Stimulated activated CD4-positive, alpha-beta T cell treated with anti-CD3 and anti-CD28 coated beads, Interleukin-15, amount 100 ng/mL, for 48 hours (primary cell): ENCODE measurements at regions not wholly inside any gene's neighbourhood (a gene's known extent, or its start where the extent isn't known, plus 50 kb on each side); places are given as distances from the start of the nearest gene placed in this dataset.
"Not testable (repeated sequence)": the region's sequence is repeated elsewhere in the genome, so short reads cannot be mapped to it uniquely, and the experiment has no call there.

Experiments used
- DNase-seq, 2 donors: peaks; one replicate each; pipeline ENCODE4 v3.0.0-alpha.2; 2020; ENCODE audit warnings: low read depth in 2 of 2

DNA sequence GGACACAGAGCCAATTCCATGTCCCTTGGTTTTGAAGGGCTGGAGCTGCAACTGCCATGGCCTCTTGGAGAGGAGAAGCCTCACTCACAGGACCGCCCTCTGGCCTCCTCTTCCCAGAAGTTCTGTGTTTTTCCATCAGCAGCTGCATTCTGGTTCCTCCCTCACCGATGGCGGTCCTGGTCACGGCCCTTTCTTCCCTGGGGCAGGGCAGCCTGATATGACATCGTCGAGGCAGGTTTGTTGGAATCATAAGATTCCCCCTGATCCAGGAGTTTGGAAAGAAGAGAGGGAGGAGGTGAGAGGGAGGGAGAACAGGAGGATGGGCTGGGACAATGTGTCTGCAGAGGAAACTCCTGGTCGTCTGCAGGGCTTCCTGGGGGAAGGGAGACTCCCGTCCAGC lies 82.7 kb upstream of the PDZD8 start:
- DNase-seq: no peak

- no peak for DNase-seq
Measured at GRCh38 chr10:117457071-117457810, 82.0 kb upstream of the PDZD8 start.

DNA sequence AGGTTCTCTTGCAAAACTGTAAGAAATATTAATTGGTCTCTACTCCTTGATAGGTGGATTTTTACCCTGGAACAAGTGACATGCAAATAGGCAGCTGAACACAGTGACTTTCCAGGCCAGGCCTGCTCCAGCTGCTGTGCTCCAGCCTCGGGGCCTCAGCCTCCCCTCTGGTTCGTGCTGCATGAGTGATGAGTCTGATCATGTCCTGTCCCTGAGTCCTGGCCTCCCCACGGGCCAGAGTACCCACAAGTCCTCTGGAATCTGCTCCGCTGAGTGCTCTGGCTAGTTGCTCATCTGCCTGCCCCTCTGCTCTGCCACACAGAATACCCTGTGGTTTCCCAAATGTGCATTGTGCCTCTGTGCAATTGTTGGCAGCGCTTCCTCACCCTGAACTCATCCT lies 80.1 kb upstream of the PDZD8 start:
- no peak for DNase-seq

GRCh38 chr10:117454502-117454901 lies 79.3 kb upstream of the PDZD8 start:
- no peak for DNase-seq

DNA sequence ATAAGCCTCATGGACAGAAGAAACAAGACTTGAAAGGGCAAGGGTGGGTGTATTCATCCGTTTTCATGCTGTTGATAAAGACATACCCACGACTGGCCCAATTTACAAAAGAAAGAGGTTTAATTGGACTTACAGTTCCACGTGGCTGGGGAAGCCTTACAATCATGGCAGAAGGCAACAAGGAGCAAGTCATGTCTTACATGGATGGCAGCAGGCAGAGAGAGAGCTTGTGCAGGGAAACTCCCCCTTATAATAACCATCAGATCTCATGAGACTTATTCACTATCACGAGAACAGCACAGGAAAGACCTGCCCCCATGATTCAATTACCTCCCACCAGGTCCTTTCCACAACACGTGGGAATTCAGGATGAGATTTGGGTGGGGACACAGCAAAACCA lies 78.2 kb upstream of the PDZD8 start:
- not testable (repeated sequence) for DNase-seq

GRCh38 chr10:117450940-117451339 lies 75.7 kb upstream of the PDZD8 start:
- no peak for DNase-seq

DNA sequence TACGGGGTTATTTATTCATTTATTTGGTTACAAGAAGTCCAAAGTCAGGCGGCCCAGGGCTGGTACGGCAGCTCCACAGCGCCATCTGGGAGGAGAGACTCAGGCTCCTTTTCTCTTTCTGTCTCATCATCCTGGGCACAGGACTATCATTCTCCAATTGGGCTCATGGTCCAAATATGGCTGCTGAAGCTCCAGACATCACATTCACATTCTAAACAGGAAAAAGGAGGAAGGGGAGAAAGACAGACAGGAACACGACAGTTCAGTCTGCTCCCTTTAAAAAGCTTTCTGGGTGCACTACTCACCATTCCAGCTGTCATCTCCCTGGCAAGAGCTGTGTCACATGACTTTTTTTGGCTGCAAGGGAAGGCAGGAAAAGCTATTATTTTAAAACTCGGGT lies 74.4 kb upstream of the PDZD8 start:
- no peak for DNase-seq

DNA sequence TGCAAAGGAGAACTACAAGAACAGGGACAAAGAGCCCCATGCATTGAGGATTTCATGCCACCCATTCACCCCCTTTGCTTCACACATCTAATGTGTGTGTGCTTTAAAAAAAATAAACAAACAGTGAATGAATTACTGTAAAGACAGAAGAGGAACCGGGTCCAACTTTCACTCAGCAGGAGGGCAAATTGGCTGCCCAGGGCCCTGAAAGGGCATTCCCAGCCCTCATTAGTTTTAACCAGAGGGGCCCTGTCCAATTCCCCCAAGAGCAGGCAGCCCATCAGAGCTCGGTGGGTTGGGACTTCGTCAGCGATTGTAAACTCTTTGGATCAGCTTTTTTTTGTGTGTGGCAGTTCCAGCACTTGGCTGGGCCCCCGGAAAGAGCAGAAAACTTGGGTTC lies 73.6 kb upstream of the PDZD8 start:
- DNase-seq: no peak

DNA sequence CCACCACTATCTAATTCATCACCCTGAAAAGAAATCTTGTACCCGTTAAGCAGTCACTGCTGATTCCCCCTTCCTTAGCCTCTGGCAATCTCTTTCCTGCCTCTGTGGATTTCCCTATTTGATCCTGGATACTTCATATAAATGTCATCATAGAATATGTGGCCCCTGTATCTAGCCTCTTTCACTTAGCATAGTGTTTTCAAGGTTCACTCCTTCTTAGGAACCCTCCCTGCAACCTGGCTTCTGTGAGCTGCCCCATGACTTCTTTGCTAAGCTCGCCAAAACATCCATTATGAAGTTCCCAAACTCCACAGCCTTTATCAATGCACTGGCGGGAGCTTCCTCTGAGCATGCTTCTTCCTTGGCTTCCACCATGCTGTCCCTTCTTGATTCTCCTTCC lies 70.8 kb upstream of the PDZD8 start:
- DNase-seq: no peak

DNA sequence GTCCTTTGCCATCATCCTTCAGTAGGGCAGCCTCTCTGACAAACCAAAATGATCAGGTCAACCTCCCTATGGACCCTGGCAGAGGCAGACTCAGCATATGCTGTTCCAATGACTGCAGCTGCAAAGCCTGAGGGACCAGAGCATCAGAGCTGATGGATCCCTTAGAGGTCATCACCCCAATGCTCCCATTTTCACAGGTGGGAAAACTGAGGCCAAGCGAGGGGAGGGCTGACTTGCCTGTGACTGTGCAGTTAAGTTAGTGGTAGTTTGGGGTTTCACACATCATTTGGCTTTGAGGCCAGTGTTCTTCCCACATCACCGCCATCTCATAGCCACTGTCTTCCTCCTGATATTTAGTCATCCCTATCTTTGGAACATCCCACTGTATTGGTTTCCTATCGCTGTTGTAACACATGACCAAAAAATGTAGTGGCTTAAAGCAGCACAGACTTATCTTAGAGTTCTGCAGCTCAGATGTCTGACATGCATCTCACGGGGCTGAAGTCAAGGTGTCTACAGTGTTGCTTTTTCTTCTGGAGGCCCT lies 69.3 kb upstream of the PDZD8 start:
- no peak for DNase-seq

DNA sequence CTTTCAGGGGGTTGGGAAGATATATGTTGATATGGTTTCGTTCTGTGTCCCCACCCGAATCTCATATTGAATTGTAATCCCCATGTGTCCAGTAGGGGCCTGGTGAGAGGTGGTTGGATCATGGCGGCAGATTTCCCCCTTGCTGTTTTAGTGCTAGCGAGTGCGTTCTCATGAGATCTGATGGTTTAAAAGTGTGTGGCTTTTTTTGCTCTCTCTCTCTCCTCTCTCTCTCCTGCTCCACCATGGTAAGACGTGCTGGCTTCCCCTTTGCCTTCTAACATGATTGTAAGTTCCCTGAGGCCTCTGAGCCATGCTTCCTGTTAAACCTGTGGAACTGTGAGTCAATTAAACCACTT lies 68.4 kb upstream of the PDZD8 start:
- DNase-seq: no peak

GRCh38 chr10:117442944-117443685 lies 67.9 kb upstream of the PDZD8 start:
- DNase-seq: peak; percentile 24 to 30

DNA sequence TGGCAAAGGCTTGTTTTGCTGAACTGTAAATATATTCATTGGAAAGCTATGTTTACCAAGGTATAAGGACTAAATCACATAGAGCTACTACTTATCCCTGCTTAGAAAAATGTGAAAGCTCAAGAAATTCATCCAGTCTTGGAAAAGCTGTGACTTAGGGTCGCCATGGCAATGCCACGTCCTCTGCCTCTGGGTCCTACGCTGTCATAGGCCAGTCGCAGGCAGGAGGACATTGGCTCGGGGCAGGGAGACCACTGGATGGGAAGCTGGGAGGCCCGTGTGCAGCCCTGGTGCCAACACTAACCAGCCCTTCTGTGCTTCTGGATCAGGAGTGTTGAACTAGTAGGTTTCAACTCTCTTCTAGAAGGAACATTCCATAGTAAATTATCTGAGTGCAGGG lies 67.3 kb upstream of the PDZD8 start:
- no peak for DNase-seq

DNA sequence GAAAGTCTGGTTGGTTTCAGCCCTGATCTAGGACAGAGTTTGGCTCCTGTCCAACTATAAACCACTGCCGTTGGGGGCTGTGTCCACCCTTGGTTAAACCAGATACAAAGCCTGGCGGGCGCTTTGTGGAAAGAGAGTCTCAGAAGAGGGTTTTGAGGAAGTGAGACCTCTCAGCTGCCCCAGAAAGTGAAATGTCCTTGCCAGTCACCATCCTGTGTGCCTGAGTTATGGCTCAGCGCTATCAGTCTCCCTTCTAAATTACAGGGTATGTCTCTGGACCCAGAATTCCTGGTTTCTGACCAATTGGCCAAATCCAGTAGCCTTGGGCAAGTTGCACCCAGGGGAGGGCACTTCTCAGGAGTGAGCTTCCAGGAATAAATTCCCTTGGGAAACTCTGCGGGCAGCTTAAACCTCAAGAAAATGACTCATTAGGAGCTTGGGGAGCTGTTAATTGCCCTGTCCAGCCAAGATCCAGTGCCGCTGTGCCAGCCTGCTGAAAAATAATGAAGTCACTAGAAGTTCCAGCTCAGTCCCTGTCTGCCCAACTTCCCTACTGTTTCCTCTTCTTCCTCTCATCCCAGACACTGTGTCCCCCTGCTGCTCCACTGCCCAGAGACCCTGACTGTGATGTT lies 66.7 kb upstream of the PDZD8 start:
- no peak for DNase-seq

- DNase-seq: no peak
Measured at GRCh38 chr10:117441361-117441760, 66.1 kb upstream of the PDZD8 start.

DNA sequence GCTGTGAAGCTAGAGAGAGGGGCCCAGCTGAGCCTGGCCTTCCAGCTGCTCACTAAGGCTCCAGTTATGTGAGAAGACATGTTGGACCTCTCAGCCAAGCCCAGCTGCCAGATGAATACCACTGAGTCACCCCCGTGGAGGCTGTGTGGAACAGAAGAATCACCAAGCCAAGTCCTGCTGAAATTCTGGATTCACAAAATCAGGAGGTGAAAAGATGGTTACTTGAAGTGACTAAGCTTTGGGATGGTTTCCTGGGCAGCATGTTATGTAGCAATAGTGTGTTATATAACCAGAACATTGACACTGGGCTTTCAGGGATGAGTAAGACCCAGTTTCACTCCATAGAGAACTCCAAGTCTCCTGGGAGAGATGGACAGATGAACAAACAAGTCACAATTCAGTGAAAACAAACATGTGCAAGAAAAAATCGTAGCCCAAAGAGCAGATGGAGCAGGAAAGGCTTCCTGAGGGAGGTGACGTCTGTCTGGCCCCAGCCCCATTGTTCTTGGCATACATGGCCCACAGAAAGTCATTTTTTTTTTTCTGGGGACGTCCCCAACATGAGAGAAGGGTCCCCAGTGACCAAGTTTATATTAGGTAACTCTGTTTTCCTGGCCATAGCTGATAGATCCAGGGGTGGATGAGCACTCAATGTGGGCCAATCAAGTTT lies 64.1 kb upstream of the PDZD8 start:
- no peak for DNase-seq

- no peak for DNase-seq
Measured at GRCh38 chr10:117432866-117433265, 57.6 kb upstream of the PDZD8 start.

GRCh38 chr10:117431160-117431559 lies 55.9 kb upstream of the PDZD8 start:
- DNase-seq: no peak

GRCh38 chr10:117430535-117430934 lies 55.3 kb upstream of the PDZD8 start:
- DNase-seq: not testable (repeated sequence)

DNA sequence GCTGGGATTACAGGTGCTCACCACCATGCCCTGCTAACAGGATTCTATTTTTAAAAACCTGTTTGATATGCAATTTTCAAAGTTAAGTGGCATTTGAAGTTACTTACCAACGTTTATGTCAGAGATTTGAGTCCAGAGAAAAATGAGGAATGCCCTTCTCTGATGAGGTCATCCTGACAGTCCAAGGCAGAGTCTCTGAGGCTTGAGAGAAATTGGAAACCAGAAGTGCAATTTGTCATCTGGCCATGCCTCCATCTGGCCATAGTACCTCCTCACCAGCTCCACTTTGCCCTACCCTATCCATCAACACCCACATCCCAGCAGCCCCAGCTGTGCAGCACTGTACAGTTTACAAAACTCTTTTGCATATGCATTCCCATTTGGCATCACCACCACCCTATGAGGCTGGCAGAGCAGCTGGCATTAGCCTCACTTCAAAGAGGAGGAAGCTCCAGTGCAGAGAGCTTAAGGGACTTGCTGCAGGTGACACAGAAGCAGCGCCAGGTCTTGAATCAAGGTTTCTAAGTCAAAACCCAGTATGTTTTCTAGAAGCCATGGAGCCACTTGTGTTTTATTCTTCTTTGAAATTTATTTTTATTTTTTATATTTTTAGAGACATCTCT lies 54.5 kb upstream of the PDZD8 start:
- DNase-seq: no peak

- no peak for DNase-seq
Measured at GRCh38 chr10:117427356-117427755, 52.1 kb upstream of the PDZD8 start.
